HEK293 (cell line): ENCODE measurements at regions not wholly inside any gene's neighbourhood (a gene's known extent, or its start where the extent isn't known, plus 50 kb on each side); places are given as distances from the start of the nearest gene placed in this dataset.
"Not testable (repeated sequence)": the region's sequence is repeated elsewhere in the genome, so short reads cannot be mapped to it uniquely, and the experiment has no call there.

ENCODE experiments used
- CTCF ChIA-PET: fragments of 350-600 bp; formaldehyde crosslinking; extraction: SDS; loops from one replicate; lab custom pipeline; 2021; ENCODE audit warnings: antibody characterized with exemption; lab: Yijun Ruan, JAX
- POLR2A ChIA-PET: fragments of 300-600 bp; formaldehyde crosslinking; extraction: SDS; loops from one replicate; lab custom pipeline; 2020; ENCODE audit warnings: antibody characterized with exemption, inconsistent platforms; lab: Yijun Ruan, JAX
- H3K27ac ChIP-seq: fragments of 200-500 bp; sonication (Bioruptor generic); 2 replicates; pipeline ENCODE4 v1.5.1; 2014; ENCODE audit warnings: low read depth, low read length, control low read depth, inconsistent platforms; ENCODE audit errors: extremely low read depth
- H3K36me3 ChIP-seq, 2 experiments: fragments of 200-500 bp in 1 of 2; sonication (Bioruptor generic) in 1 of 2; 1 replicate in 1 of 2; 2 replicates in 1 of 2; pipeline ENCODE4 v1.5.1; 2014 to 2017; ENCODE audit warnings: inconsistent platforms in 2 of 2, low read length in 2 of 2; ENCODE audit not compliant: control insufficient read depth in 2 of 2, insufficient read depth in 1 of 2
- H3K4me1 ChIP-seq: fragments of 200-500 bp; sonication (Bioruptor generic); 2 replicates; pipeline ENCODE4 v1.5.1; 2014; ENCODE audit warnings: mild to moderate bottlenecking, low read length, inconsistent platforms; ENCODE audit not compliant: control insufficient read depth, insufficient read depth
- H3K4me3 ChIP-seq: 2 replicates; pipeline ENCODE4 v1.5.1; 2011; ENCODE audit warnings: low read depth, mild to moderate bottlenecking, control low read depth, low read length, moderate library complexity
- H3K9me3 ChIP-seq: fragments of 200-500 bp; sonication (Bioruptor generic); 2 replicates; pipeline ENCODE4 v1.5.1; 2014; ENCODE audit warnings: low read depth, low read length, inconsistent platforms; ENCODE audit not compliant: control insufficient read depth, insufficient read depth
- AEBP2 ChIP-seq: fragments of 450-650 bp; formaldehyde crosslinking; IDR thresholded peaks from 2 replicates; pipeline ENCODE4 v1.5.1; 2016; ENCODE audit warnings: missing biosample characterization, missing genetic modification characterization, borderline replicate concordance
- HOXD13 ChIP-seq: sonication (generic); formaldehyde crosslinking; IDR thresholded peaks from 2 replicates; pipeline ENCODE4 v1.8.0; 2022; ENCODE audit warnings: missing genetic modification reagents, borderline replicate concordance
- INSM2 ChIP-seq: fragments of 450-650 bp; formaldehyde crosslinking; IDR thresholded peaks from 2 replicates; pipeline ENCODE4 v1.5.1; 2016; ENCODE audit warnings: missing biosample characterization, missing genetic modification characterization
- KLF16 ChIP-seq: fragments of 450-650 bp; formaldehyde crosslinking; IDR thresholded peaks from 2 replicates; pipeline ENCODE4 v1.5.1; 2017; ENCODE audit warnings: missing biosample characterization, missing genetic modification characterization
- PATZ1 ChIP-seq: fragments of 450-650 bp; formaldehyde crosslinking; IDR thresholded peaks from 2 replicates; pipeline ENCODE4 v1.5.1; 2016; ENCODE audit warnings: missing biosample characterization, missing genetic modification characterization
- PRDM10 ChIP-seq: fragments of 450-650 bp; formaldehyde crosslinking; IDR thresholded peaks from 2 replicates; pipeline ENCODE4 v1.5.1; 2016; ENCODE audit warnings: missing biosample characterization, missing genetic modification characterization
- SP2 ChIP-seq: fragments of 450-650 bp; formaldehyde crosslinking; IDR thresholded peaks from 2 replicates; pipeline ENCODE4 v1.5.1; 2016; ENCODE audit warnings: missing biosample characterization, missing genetic modification characterization
- ZBTB1 ChIP-seq: fragments of 450-650 bp; formaldehyde crosslinking; IDR thresholded peaks from 2 replicates; pipeline ENCODE4 v1.5.1; 2016; ENCODE audit warnings: missing biosample characterization, missing genetic modification characterization
- ZBTB11 ChIP-seq: fragments of 450-650 bp; formaldehyde crosslinking; conservative IDR thresholded peaks from 2 replicates; pipeline ENCODE4 v1.5.1; 2016; ENCODE audit warnings: low read depth, missing biosample characterization, missing genetic modification characterization
- ZBTB7A ChIP-seq: fragments of 450-650 bp; formaldehyde crosslinking; IDR thresholded peaks from 2 replicates; pipeline ENCODE4 v1.5.1; 2016; ENCODE audit warnings: low read depth, missing biosample characterization, missing genetic modification characterization
- ZNF157 ChIP-seq: fragments of 450-650 bp; formaldehyde crosslinking; IDR thresholded peaks from 2 replicates; pipeline ENCODE4 v1.5.1; 2016; ENCODE audit warnings: missing biosample characterization, missing genetic modification characterization
- ZNF274 ChIP-seq, 2 experiments: fragments of 200-500 bp in 1 of 2; fragments of 450-650 bp in 1 of 2; sonication (Bioruptor generic) in 1 of 2; formaldehyde crosslinking in 1 of 2; IDR thresholded peaks; 2 replicates each; pipeline versions ENCODE4 v1.5.1 to v1.6.1; 2014 to 2016; ENCODE audit warnings: borderline replicate concordance in 1 of 2, inconsistent platforms in 1 of 2, low read length in 1 of 2, missing biosample characterization in 1 of 2, missing genetic modification characterization in 1 of 2
- ZNF426 ChIP-seq: fragments of 450-650 bp; formaldehyde crosslinking; IDR thresholded peaks from 2 replicates; pipeline ENCODE4 v1.5.1; 2017; ENCODE audit warnings: missing biosample characterization, missing genetic modification characterization, mild to moderate bottlenecking, inconsistent platforms, moderate library complexity
- ZNF473 ChIP-seq: fragments of 450-650 bp; formaldehyde crosslinking; IDR thresholded peaks from 2 replicates; pipeline ENCODE4 v1.5.1; 2017; ENCODE audit warnings: missing biosample characterization, missing genetic modification characterization
- ZNF548 ChIP-seq: fragments of 450-650 bp; formaldehyde crosslinking; IDR thresholded peaks from 2 replicates; pipeline ENCODE4 v1.5.1; 2016; ENCODE audit warnings: missing biosample characterization, missing genetic modification characterization
- ZNF555 ChIP-seq: fragments of 450-650 bp; formaldehyde crosslinking; conservative IDR thresholded peaks from 2 replicates; pipeline ENCODE4 v1.5.1; 2017; ENCODE audit warnings: missing biosample characterization, mild to moderate bottlenecking, missing genetic modification characterization, inconsistent platforms
- ZNF558 ChIP-seq: fragments of 450-650 bp; formaldehyde crosslinking; IDR thresholded peaks from 2 replicates; pipeline ENCODE4 v1.5.1; 2016; ENCODE audit warnings: missing biosample characterization, missing genetic modification characterization
- ZNF610 ChIP-seq: fragments of 450-650 bp; formaldehyde crosslinking; IDR thresholded peaks from 2 replicates; pipeline ENCODE4 v1.5.1; 2016; ENCODE audit warnings: missing biosample characterization, missing genetic modification characterization, borderline replicate concordance
- ZNF664 ChIP-seq: fragments of 450-650 bp; formaldehyde crosslinking; IDR thresholded peaks from 2 replicates; pipeline ENCODE4 v1.5.1; 2016; ENCODE audit warnings: missing biosample characterization, missing genetic modification characterization

- TF ChIP-seq INSM2 (tag by site-specific recombination) = no peak
Measured at GRCh38 chr4:141563723-141564122, 72.7 kb upstream of the IL15 start (continued).

GRCh38 chr4:141564961-141565360 is 71.4 kb upstream of the IL15 start:
- H3K9me3 ChIP-seq, POLR2A ChIA-PET: not testable (repeated sequence)

GRCh38 chr4:141565379-141566089 is 70.8 kb upstream of the IL15 start:
- Histone ChIP-seq H3K36me3 (no peaks in the 10 kb centered on the region), H3K4me1 (no peaks in the 10 kb centered on the region)
- ChIA-PET POLR2A (no interaction called here), CTCF (no interaction called here)
- no peak for TF ChIP-seq ZNF473 (tag by site-specific recombination)
- no peak for TF ChIP-seq ZNF274 (IDR thresholded peaks at IDR 0.05; ENCODE audit: low read length)
- no peak for TF ChIP-seq ZNF274 (tag by site-specific recombination; IDR thresholded peaks at IDR 0.05; ENCODE audit: borderline replicate concordance)
- no peak for TF ChIP-seq ZBTB11 (tag by site-specific recombination)
- TF ChIP-seq HOXD13 (CRISPR knock-in tag) = no peak
- no peak for TF ChIP-seq ZBTB7A (tag by site-specific recombination)
- TF ChIP-seq ZNF426 (tag by site-specific recombination) = no peak
- no peak for TF ChIP-seq ZNF664 (tag by site-specific recombination)
- no peak for TF ChIP-seq ZNF558
- TF ChIP-seq ZNF157 (tag by site-specific recombination) = no peak
- no peak for TF ChIP-seq ZBTB1 (tag by site-specific recombination)
- no peak for TF ChIP-seq ZNF555
- TF ChIP-seq PRDM10 (tag by site-specific recombination) = no peak
- TF ChIP-seq SP2 (tag by site-specific recombination) = no peak
- TF ChIP-seq PATZ1 (tag by site-specific recombination) = no peak
- no peak for TF ChIP-seq ZNF610 (tag by site-specific recombination)
- TF ChIP-seq ZNF548 (tag by site-specific recombination) = no peak
- no peak for TF ChIP-seq AEBP2
- TF ChIP-seq KLF16 (tag by site-specific recombination) = no peak
- TF ChIP-seq, all 188 proteins: peak for 0
- no peaks in the 10 kb centered on the region for H3K9me3 ChIP-seq
- no peak overlapping the region for H3K27ac ChIP-seq
- H3K4me3 ChIP-seq = no peak overlapping the region

More at GRCh38 chr4:141564961-141565360, 71.4 kb upstream of the IL15 start:
- H3K36me3 ChIP-seq, CTCF ChIA-PET, H3K27ac ChIP-seq, H3K4me1 ChIP-seq, H3K4me3 ChIP-seq: not testable (repeated sequence)
